Activated CD8-positive, alpha-beta T cell treated with anti-CD3 and anti-CD28 coated beads for 36 hours (primary cell): ENCODE measurements at regions not wholly inside any gene's neighbourhood (a gene's known extent, or its start where the extent isn't known, plus 50 kb on each side); places are given as distances from the start of the nearest gene placed in this dataset.

ENCODE experiments used
- ATAC-seq: fragments of 200-7000 bp; cut with Tn5 transposase; one replicate; pipeline ENCODE4 v1.10.0; 2021; ENCODE audit warnings: mild to moderate bottlenecking, moderate library complexity
- CTCF ChIA-PET: fragments of 350-600 bp; sonication (Branson Sonifier 250); formaldehyde crosslinking; loops from one replicate; lab custom pipeline; 2021; ENCODE audit warnings: antibody characterized with exemption; lab: Charles Lee
- POLR2A ChIA-PET: fragments of 350-600 bp; sonication (Branson Sonifier 250); formaldehyde crosslinking; loops from one replicate; lab custom pipeline; 2021; ENCODE audit warnings: antibody characterized with exemption; lab: Charles Lee
- DNase-seq: peaks from one replicate; pipeline ENCODE4 v3.0.0-alpha.2; 2020
- H3K27ac Mint-ChIP-seq: one replicate; pipeline ENCODE4 v1.8.0; 2021; ENCODE audit warnings: mild to moderate bottlenecking, mixed read lengths
- H3K27me3 Mint-ChIP-seq: one replicate; pipeline ENCODE4 v1.8.0; 2021; ENCODE audit warnings: mixed read lengths
- H3K36me3 Mint-ChIP-seq: one replicate; pipeline ENCODE4 v1.8.0; 2021; ENCODE audit warnings: low read depth, mixed read lengths
- H3K4me1 Mint-ChIP-seq: one replicate; pipeline ENCODE4 v1.8.0; 2021; ENCODE audit warnings: low read depth, mixed read lengths
- H3K4me3 Mint-ChIP-seq: one replicate; pipeline ENCODE4 v1.8.0; 2021; ENCODE audit warnings: mild to moderate bottlenecking, moderate library complexity, mixed read lengths
- H3K9me3 Mint-ChIP-seq: one replicate; pipeline ENCODE4 v1.8.0; 2021; ENCODE audit warnings: mixed read lengths
- intact Hi-C: fragments of 100-400 bp; cut with micrococcal nuclease; formaldehyde crosslinking; loops from one replicate; pipeline ENCODE4 v1.10.0; 2022
- TF ChIP-seq, protein P1 (sequence below): fragments of 200-600 bp; IDR thresholded peaks from one replicate; pipeline ENCODE4 v1.8.0; 2022; ENCODE audit warnings: antibody characterized with exemption, mild to moderate bottlenecking

DNA sequence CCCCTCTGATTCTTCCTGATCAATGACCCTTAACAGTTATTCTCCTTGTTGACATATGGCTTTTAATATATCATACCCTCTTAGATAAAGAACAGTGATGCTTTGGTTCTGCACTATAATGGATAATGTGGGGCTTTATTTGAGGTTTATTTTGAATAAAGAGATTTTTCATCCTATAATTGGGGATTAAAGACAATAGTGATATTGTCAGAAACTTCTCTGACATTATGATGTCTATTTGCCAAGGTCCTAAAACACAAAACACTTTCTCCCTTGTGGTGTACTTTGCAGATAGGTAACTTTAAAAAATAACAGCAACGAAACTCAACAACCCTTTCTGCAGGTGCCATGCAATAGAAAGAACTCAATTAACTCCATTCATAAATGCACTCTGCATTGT, 243.6 kb upstream of the RHOBTB1 start:
- DNase-seq (no peak), ATAC-seq (no peak)
- TF ChIP-seq, protein P1, sequence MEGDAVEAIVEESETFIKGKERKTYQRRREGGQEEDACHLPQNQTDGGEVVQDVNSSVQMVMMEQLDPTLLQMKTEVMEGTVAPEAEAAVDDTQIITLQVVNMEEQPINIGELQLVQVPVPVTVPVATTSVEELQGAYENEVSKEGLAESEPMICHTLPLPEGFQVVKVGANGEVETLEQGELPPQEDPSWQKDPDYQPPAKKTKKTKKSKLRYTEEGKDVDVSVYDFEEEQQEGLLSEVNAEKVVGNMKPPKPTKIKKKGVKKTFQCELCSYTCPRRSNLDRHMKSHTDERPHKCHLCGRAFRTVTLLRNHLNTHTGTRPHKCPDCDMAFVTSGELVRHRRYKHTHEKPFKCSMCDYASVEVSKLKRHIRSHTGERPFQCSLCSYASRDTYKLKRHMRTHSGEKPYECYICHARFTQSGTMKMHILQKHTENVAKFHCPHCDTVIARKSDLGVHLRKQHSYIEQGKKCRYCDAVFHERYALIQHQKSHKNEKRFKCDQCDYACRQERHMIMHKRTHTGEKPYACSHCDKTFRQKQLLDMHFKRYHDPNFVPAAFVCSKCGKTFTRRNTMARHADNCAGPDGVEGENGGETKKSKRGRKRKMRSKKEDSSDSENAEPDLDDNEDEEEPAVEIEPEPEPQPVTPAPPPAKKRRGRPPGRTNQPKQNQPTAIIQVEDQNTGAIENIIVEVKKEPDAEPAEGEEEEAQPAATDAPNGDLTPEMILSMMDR: no peak
- intact Hi-C loops: no loop called here
- ChIA-PET CTCF (no interaction called here), POLR2A (no interaction called here)
- H3K27me3 Mint-ChIP-seq: no peaks in the 10 kb centered on the region
- no peak overlapping the region for H3K4me3 Mint-ChIP-seq
- H3K36me3 Mint-ChIP-seq: no peaks in the 10 kb centered on the region
- H3K4me1 Mint-ChIP-seq: no peaks in the 10 kb centered on the region
- H3K27ac Mint-ChIP-seq: no peak overlapping the region
- H3K9me3 Mint-ChIP-seq: no peaks in the 10 kb centered on the region

GRCh38 chr10:61186408-61186807, 242.4 kb upstream of the RHOBTB1 start:
- DNase-seq: no peak
- H3K9me3 Mint-ChIP-seq: no peaks in the 10 kb centered on the region
- H3K4me3 Mint-ChIP-seq: no peak overlapping the region
- intact Hi-C loops: no loop called here
- TF ChIP-seq, protein P1: no peak
- H3K27ac Mint-ChIP-seq: no peak overlapping the region
- no peaks in the 10 kb centered on the region for H3K4me1 Mint-ChIP-seq
- no peaks in the 10 kb centered on the region for H3K36me3 Mint-ChIP-seq
- ChIA-PET POLR2A (no interaction called here), CTCF (no interaction called here)
- no peaks in the 10 kb centered on the region for H3K27me3 Mint-ChIP-seq
- ATAC-seq: no peak

- ATAC-seq: no peak
- no peak overlapping the region for H3K4me3 Mint-ChIP-seq
- H3K9me3 Mint-ChIP-seq: no peaks in the 10 kb centered on the region
- intact Hi-C loops: no loop called here
- H3K36me3 Mint-ChIP-seq: no peaks in the 10 kb centered on the region
- H3K27me3 Mint-ChIP-seq: no peaks in the 10 kb centered on the region
- H3K27ac Mint-ChIP-seq: no peak overlapping the region
- TF ChIP-seq, protein P1: no peak
- CTCF ChIA-PET: interaction anchor here (0.7 to 1.6 kb wide), 2 partner anchors 12 to 16 kb away, joined by 3 to 4 read pairs; no protein-coding TSS in a partner anchor
- POLR2A ChIA-PET: no interaction called here
- H3K4me1 Mint-ChIP-seq: no peaks in the 10 kb centered on the region
- DNase-seq: no peak
These were observed 240.4 kb upstream of the RHOBTB1 start for GRCh38 chr10:61184429-61184828.

GRCh38 chr10:61183967-61184366, 240.0 kb upstream of the RHOBTB1 start:
- H3K4me1 Mint-ChIP-seq: no peaks in the 10 kb centered on the region
- no peak for DNase-seq
- no peaks in the 10 kb centered on the region for H3K36me3 Mint-ChIP-seq
- no peak overlapping the region for H3K27ac Mint-ChIP-seq
- CTCF ChIA-PET: interaction anchor here (1.6 kb wide), 1 partner anchor 13 kb away, joined by 4 read pairs; no protein-coding TSS in a partner anchor
- no peak for ATAC-seq
- no peaks in the 10 kb centered on the region for H3K27me3 Mint-ChIP-seq
- no peak overlapping the region for H3K4me3 Mint-ChIP-seq
- H3K9me3 Mint-ChIP-seq: no peaks in the 10 kb centered on the region
- POLR2A ChIA-PET: no interaction called here
- TF ChIP-seq, protein P1: no peak
- intact Hi-C loops: no loop called here

- H3K36me3 Mint-ChIP-seq: no peaks in the 10 kb centered on the region
- ChIA-PET CTCF (no interaction called here), POLR2A (no interaction called here)
- TF ChIP-seq, protein P1: no peak
- DNase-seq (no peak), ATAC-seq (no peak)
- no peaks in the 10 kb centered on the region for H3K27me3 Mint-ChIP-seq
- H3K9me3 Mint-ChIP-seq: no peaks in the 10 kb centered on the region
- no peaks in the 10 kb centered on the region for H3K4me1 Mint-ChIP-seq
- H3K4me3 Mint-ChIP-seq: no peak overlapping the region
- no peak overlapping the region for H3K27ac Mint-ChIP-seq
- intact Hi-C loops: no loop called here
These were observed 237.8 kb upstream of the RHOBTB1 start for GRCh38 chr10:61181832-61182231.
